IPS-NIHi11 (cell line): ENCODE measurements at regions not wholly inside any gene's neighbourhood (a gene's known extent, or its start where the extent isn't known, plus 50 kb on each side); places are given as distances from the start of the nearest gene placed in this dataset.
"Not testable (repeated sequence)": the region's sequence is repeated elsewhere in the genome, so short reads cannot be mapped to it uniquely, and the experiment has no call there.

Experiments
- DNase-seq: peaks from one replicate; pipeline ENCODE4 v3.0.0; 2012; ENCODE audit warnings: mixed read lengths, low spot score

- DNase-seq, result no peak
Measured at GRCh38 chr4:52512291-52512690, 146.8 kb downstream of the USP46 start.

- DNase-seq, result not testable (repeated sequence)
Measured at GRCh38 chr4:52522093-52522492, 137.0 kb downstream of the USP46 start.

- DNase-seq, result no peak
Measured at GRCh38 chr4:52529983-52530382, 129.1 kb downstream of the USP46 start.

- no peak for DNase-seq
Measured at GRCh38 chr4:52535793-52536192, 123.3 kb downstream of the USP46 start.
